GM12891 (cell line): ENCODE measurements at regions not wholly inside any gene's neighbourhood (a gene's known extent, or its start where the extent isn't known, plus 50 kb on each side); places are given as distances from the start of the nearest gene placed in this dataset.

Experiments used
- PAX5 ChIP-seq: IDR thresholded peaks from 2 replicates; pipeline ENCODE4 v1.6.1; 2011; ENCODE audit warnings: low read length, moderate library complexity, mild to moderate bottlenecking; ENCODE audit not compliant: insufficient read depth, severe bottlenecking
- POLR2A ChIP-seq: IDR thresholded peaks from 2 replicates; pipeline ENCODE4 v1.6.1; 2011; ENCODE audit warnings: low read depth, low read length, control low read depth
- POLR2AphosphoS5 ChIP-seq: IDR thresholded peaks from 2 replicates; pipeline ENCODE4 v1.6.1; 2011; ENCODE audit warnings: low read depth, low read length, control low read depth
- SPI1 ChIP-seq: IDR thresholded peaks from 2 replicates; pipeline ENCODE4 v1.6.1; 2011; ENCODE audit warnings: low read depth, low read length, control low read depth
- TAF1 ChIP-seq: IDR thresholded peaks from 2 replicates; pipeline ENCODE4 v1.6.1; 2011; ENCODE audit warnings: low read depth, low read length, control low read depth

- no peak for TF ChIP-seq POLR2A
- no peak for TF ChIP-seq TAF1
- no peak for TF ChIP-seq POLR2AphosphoS5
- TF ChIP-seq PAX5, result no peak
- no peak for TF ChIP-seq SPI1
Measured at GRCh38 chr6:113782636-113783035, 74.5 kb upstream of the MARCKS start.
